HG03159 (cell line): ENCODE measurements at regions not wholly inside any gene's neighbourhood (a gene's known extent, or its start where the extent isn't known, plus 50 kb on each side); places are given as distances from the start of the nearest gene placed in this dataset.

Source experiments
- ATAC-seq: cut with Tn5 transposase; IDR thresholded peaks from one replicate; pipeline ENCODE4 v1.9.1; 2021; ENCODE audit warnings: mild to moderate bottlenecking, moderate library complexity; ENCODE audit not compliant: unreplicated experiment

GRCh38 chr10:36704124-36704523 lies 421.3 kb upstream of the ANKRD30A start:
- ATAC-seq, result no peak

GRCh38 chr10:36703179-36703578 lies 422.2 kb upstream of the ANKRD30A start:
- ATAC-seq, result no peak

DNA sequence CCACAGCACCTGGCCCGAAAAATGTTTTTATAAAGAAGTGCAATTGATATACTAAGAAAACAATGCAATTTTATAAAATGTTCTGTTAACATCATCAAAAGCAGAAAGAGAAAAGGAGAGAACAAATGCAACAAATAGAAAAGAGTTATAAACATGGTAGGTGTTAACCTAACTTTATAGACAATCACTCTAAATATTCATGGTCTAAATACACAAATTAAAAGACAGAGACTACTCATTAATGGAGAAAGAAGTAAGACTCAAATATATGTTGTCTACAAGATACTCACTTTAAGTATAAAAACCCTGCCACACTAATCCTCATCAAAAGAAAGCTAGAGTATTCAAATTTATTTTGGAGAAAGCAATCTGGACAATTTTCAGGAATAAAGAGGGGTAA lies 425.3 kb upstream of the ANKRD30A start:
- no peak for ATAC-seq

GRCh38 chr10:36692759-36693158 lies 432.6 kb upstream of the ANKRD30A start:
- no peak for ATAC-seq

DNA sequence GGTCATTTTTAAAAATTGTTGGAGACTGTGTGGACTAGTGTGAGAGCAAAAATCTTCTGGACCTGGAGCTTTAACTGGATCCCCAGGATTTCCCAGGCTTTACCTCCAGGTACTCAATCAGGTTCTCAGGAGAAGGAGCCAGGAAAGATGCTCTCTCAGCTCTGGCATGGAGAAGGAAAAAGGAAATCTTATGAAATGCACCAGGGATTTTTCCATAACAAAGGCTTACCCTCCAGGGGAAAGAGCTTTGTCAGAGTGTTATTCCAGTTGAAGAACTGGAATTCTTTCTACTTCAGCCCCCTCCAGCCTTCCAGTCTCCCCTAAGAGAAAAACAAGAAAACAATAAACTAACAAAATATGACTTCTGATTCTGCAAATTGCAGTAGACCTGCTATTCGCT lies 436.7 kb upstream of the ANKRD30A start:
- no peak for ATAC-seq

DNA sequence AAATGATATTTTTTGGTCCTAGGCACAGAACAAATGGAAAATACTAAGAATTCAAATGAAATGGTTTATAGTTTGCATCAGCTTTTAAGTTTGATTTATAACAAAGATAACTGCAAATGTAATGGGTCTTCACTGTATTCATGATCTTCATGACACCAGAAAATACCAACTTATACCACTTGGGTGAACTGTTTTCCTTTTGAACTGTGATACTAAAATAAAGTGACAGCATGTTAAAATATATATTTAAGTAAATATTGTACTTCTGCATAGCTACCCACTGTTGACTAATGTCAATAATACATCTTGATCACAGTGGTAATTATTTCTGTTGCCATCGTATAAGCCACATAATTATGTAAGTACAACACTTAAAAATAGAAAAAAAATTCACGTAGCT lies 442.0 kb upstream of the ANKRD30A start:
- ATAC-seq, result no peak

- no peak for ATAC-seq
These were observed 443.4 kb upstream of the ANKRD30A start for GRCh38 chr10:36681751-36682632.

DNA sequence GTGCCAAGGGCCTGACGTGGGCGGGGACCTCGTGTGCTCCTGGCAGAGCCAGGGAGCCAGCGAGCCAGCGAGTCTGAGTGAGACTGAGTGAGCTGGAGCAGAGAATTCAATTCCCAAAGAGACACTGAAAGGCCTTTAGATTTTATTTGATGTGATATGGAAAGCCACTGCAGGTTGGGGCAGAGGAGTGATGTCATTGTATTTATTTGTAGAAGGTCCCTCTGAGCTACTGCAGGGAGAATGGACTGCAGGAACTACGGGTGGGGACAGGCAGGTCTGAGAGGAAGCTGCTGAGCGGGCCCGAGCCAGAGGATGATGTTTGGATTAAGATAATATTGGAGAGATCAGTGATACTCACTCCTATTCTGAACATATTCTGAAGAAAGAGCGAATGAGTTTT lies 445.8 kb upstream of the ANKRD30A start:
- ATAC-seq, result no peak

DNA sequence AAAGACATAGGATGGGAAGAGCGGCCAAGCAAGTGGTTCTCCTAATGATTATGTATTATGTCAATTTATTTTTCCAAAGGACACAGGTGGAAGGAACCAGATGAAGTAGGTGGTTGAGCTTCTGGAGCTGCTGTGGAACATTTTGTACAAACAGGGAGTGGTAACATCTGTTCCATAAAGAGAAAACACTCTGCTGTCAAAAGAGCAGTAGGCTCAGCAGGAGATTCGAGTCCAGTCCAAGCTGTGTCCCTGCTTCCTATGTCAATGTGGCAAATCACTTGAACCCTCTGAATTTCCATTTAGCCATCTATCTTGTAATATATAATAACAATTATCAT lies 448.0 kb upstream of the ANKRD30A start:
- ATAC-seq, result no peak

- ATAC-seq, result no peak
These were observed 448.5 kb upstream of the ANKRD30A start for GRCh38 chr10:36676756-36677430.

- ATAC-seq, result no peak
These were observed 449.1 kb upstream of the ANKRD30A start for GRCh38 chr10:36676321-36676720.

- no peak for ATAC-seq
These were observed 449.9 kb upstream of the ANKRD30A start for GRCh38 chr10:36675458-36675880.

- ATAC-seq, result no peak
These were observed 453.8 kb upstream of the ANKRD30A start for GRCh38 chr10:36671607-36672006.

GRCh38 chr10:36670621-36671402 lies 454.6 kb upstream of the ANKRD30A start:
- ATAC-seq, result no peak

DNA sequence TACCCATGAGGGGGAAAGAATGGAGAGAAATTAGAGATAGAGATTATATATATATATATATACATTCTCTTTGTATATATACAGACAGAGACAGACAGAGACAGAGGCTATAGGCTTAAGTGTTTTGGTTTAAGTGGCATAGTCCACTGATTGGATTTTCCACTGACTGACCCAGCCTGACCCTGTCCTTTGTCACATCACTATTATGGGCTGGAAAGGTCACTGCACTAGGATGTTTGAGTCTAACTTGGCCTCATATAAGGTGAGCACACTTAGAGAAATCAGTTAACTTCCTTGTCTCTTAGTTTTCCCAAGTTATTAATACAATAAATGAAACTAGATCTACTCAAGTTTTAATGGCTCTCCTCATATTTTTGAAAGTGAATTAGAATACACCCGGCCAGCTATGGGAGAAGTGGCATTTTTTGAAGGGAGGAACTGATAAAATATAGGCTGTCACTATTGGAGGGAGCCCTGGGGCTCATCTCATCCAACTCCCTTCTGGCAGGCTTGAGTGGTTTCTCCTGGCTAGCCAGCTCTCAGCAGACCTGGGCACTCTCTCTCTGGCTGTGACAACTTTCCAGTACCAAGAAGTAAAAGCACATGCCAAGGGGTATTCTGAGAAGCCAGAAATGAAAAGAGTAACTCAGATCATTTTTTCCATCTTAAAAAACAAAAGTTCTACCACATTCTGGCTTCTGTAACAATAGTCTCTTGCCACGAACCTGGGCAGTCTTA lies 455.6 kb upstream of the ANKRD30A start:
- no peak for ATAC-seq

DNA sequence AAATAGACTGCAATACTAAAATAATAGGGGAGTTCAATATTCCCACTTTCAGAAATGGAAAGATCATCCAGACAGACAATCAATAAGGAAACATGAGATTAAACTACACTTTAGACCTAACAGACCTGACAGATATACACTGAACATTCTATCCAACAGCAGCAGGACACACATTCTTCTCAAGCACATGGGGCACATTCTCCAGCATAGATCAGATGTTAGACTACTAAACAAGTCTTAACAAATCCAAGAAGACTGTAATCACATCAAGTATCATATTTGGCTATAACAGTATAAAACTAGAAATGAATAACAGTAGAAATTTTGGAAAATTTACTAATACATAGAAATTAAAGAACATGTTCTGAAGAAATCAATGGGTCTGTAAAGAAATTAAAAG lies 458.9 kb upstream of the ANKRD30A start:
- ATAC-seq, result no peak

DNA sequence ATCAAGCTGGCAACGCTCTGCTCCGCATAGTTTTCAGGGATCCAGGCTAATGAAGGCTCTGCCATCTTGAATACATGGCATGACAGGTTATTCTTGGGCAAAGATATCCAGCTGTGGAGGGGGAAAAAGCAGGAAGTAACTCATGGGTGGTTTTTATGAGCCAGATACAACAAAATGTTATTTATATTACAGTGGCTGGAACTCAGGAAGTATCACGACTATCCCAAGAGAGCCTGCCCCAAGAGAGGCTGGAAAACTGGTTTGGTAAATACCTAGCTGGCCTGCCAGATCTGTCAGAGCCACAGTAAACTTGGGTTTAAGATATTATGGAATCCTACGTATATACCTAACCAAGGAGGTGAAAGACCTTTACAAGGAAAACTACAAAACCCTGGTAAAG lies 462.8 kb upstream of the ANKRD30A start:
- no peak for ATAC-seq

GRCh38 chr10:36650274-36650673 lies 475.1 kb upstream of the ANKRD30A start:
- ATAC-seq, result no peak

- ATAC-seq, result no peak
These were observed 477.9 kb upstream of the ANKRD30A start for GRCh38 chr10:36647540-36647939.

DNA sequence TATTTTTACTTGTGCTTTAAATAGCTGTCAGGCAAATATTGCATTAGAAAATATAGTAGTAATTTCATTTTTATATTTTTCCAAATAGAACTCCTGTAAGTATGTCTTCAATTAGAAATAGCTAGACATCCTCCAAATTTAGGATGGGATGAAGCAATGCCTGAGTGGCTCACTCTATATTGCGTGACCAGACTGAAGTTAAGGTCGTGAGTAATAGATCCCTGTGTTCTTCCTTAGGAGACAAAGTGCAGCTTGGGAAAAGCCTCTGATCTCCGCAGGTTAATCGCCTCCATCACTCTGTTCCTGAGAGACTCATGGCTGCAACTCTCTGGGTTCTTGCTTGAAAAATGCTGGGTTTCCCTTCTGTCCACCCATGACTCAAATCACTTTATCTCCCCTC lies 484.8 kb upstream of the ANKRD30A start:
- no peak for ATAC-seq
